ENCODE measurements at regions not wholly inside any gene's neighbourhood (a gene's known extent, or its start where the extent isn't known, plus 50 kb on each side); places are given as distances from the start of the nearest gene placed in this dataset.

GRCh38 chr3:71858503-71859122, 73.7 kb upstream of the PROK2 start:
- DNase-seq (ENCODE audit: low read depth in 2 of 2) = no peak

GRCh38 chr3:71857956-71858355, 73.0 kb upstream of the PROK2 start:
- no peak for DNase-seq (ENCODE audit: low read depth in 2 of 2)

- DNase-seq (ENCODE audit: low read depth in 2 of 2) = no peak
These were observed 69.8 kb upstream of the PROK2 start for GRCh38 chr3:71854706-71855105.

DNA sequence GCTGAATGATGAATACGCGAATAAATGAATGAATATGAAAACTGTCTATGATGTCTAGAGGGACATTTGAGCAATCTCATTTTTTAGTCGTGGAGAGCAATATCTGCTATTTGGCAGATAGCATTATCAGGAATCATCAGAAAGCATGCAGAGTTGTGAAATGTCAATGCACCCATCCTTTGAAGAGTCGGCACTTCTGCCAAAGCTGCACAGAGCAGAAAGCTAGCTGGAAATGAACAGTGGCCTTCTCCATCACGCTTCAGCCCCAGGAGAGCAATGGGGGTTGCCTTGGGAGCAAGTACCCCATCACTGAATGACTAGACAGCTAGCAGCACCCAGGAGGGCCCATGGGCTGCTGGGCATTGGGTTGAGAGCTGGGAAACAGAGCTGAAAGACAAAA, 69.1 kb upstream of the PROK2 start:
- no peak for DNase-seq (ENCODE audit: low read depth in 2 of 2)

DNA sequence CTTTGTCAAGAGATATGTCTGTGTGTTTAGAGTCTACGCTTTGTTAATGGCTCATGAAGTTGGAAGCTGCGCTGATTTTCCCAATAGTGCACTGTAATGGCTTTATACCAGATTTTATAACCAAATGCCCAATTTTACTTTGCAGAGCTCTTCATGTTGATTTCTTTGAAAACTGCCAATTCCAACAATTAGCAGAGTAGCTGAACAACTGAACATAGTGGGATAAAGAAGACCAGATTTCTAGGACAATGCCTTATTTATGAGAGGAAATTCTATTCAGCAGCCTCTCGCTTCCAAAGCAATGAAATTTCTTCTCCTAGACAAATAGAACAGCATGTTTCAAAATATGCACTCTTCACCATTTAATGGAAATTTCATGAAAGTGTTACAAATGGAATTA, 66.9 kb upstream of the PROK2 start:
- DNase-seq (ENCODE audit: low read depth in 2 of 2) = no peak

DNA sequence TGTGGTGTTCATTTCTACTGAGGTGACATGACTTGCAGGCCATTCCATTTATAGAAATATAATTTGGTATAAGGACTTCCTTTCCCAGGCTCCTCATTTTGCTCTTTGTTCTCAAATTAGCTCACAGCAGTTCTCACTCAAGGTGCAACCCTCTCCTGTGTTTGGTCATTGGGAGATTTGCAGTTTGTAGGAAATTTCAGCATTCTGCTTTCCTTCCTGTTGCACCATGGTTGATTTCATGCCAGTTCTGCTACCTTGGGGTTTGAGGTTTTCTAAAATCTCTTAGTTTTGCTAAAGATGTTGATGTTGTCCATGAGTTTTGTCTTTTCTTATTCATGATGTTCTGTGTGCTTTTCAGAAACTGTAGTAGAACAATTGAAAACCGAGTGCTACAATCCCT, 65.7 kb upstream of the PROK2 start:
- no peak for DNase-seq (ENCODE audit: low read depth in 2 of 2)

DNA sequence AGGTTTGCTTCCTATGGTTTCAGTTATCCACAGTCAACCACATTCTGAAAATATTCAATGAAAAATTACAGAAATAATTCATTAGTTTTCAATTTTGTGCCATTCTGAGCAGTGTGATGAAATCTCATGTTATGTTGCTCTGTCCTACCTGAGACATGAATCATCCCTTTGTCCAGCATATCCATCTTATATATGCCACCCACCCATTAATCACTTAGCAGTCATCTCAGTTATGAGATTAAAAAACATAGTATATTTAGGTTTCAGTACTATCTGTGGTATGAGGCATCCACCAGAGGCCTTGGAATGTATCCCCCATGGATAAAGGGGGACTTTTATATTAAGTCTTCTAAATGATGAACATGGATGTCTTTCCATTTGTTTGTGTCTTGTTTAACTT, 64.7 kb upstream of the PROK2 start:
- no peak for DNase-seq (ENCODE audit: low read depth in 2 of 2)

DNA sequence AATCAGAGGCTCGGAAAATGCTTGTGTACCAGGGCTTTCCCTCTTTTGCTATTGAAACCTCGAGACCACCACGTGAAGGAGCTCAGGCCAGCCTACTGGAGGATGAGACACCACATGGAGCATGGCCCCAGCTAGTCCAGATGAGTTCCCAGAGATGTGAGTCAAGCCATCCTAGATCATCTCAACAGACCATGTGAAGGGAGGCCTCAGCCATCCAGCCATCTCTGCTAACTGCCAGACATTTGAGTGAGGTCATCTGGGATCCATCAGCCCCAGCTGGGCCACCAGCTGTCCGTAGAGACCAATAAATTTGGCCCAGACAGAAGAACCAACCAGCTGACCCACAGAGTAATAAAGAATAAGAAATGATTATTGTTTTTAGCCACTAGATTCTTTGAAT, 62.8 kb upstream of the PROK2 start:
- DNase-seq (ENCODE audit: low read depth in 2 of 2) = no peak

- DNase-seq (ENCODE audit: low read depth in 2 of 2) = no peak
These were observed 61.2 kb upstream of the PROK2 start for GRCh38 chr3:71846185-71846584.

DNA sequence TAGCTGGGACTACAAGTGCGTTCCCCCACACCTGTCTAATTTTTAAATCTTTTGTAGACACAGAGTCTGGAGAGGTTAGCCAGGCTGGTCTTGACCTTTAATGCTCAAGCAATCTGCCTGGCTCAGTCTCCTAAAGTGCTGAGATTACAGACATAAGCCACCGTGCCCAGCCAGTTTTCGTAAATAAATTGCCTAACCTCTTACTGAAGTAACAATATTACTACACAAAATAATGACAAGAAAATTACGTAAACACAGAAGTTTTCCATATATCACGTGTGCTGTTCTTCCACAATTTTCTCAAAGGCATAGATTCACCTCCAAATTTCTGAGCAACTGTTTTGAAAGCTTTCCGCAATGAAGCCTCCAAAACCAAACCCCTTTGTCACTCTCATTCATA, 58.1 kb upstream of the PROK2 start:
- DNase-seq (ENCODE audit: low read depth in 2 of 2) = no peak

DNA sequence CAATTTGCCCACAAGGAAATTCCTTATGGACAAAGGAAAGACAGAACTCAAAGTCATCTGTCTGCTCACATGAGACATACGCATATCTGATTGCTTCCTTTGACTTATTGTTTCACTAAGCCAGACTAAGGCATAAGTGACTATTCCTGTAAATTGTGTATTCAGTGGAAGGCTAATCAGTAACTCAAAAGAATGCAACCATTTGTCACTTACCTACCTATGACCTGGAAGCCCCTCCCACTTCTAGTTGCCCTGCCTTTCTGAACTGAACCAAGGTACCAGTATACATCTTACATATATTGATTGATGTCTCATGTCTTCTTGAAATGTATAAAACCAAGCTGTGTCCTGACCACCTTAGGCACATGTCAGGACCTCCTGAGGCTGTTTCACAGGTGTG, 53.5 kb upstream of the PROK2 start:
- no peak for DNase-seq (ENCODE audit: low read depth in 2 of 2)

Data from stimulated activated CD8-positive, alpha-beta memory T cell treated with anti-CD3 and anti-CD28 coated beads, Interleukin-7, amount 100 ng/mL, for 1 hour (primary cell).